Colonic mucosa (tissue), 4 donors: ENCODE measurements at regions not wholly inside any gene's neighbourhood (a gene's known extent, or its start where the extent isn't known, plus 50 kb on each side); places are given as distances from the start of the nearest gene placed in this dataset.

Experiments
- DNase-seq: peaks from one replicate; pipeline ENCODE4 v3.0.0-alpha.2; 2020
- H3K27ac ChIP-seq: fragments of 200-600 bp; one replicate; pipeline ENCODE4 v1.8.0; 2021
- H3K27me3 ChIP-seq: fragments of 200-600 bp; one replicate; pipeline ENCODE4 v1.8.0; 2021
- H3K36me3 ChIP-seq: fragments of 200-600 bp; one replicate; pipeline ENCODE4 v1.8.0; 2021
- H3K4me1 ChIP-seq: fragments of 200-600 bp; one replicate; pipeline ENCODE4 v1.8.0; 2021; ENCODE audit warnings: mild to moderate bottlenecking
- H3K4me3 ChIP-seq: fragments of 200-600 bp; one replicate; pipeline ENCODE4 v1.8.0; 2021
- H3K9ac ChIP-seq, 2 donors: one replicate each; pipeline ENCODE4 v1.7.0; 2013; ENCODE audit warnings: control low read depth in 2 of 2, low read depth in 2 of 2, low read length in 2 of 2
- H3K9me3 ChIP-seq: fragments of 200-600 bp; one replicate; pipeline ENCODE4 v1.8.0; 2021
- CTCF ChIP-seq: fragments of 200-600 bp; IDR thresholded peaks from one replicate; pipeline ENCODE4 v1.8.0; 2022; ENCODE audit warnings: antibody characterized with exemption, mild to moderate bottlenecking
- intact Hi-C: fragments of 100-400 bp; cut with DNase I; formaldehyde crosslinking; loops from one replicate; pipeline ENCODE4 v1.14.1; 2022
- donor health status: healthy.
- donor health status: DM: no; HTN: no; CAD: no.
- donor health status: DM: no; HTN: no; CAD: no.

GRCh38 chr18:78630356-78630755, 349.3 kb upstream of the SALL3 start:
- Histone ChIP-seq H3K9ac (no peak overlapping the region), H3K9me3 (no peaks in the 10 kb centered on the region)

GRCh38 chr18:78630981-78631510, 348.6 kb upstream of the SALL3 start:
- no peak overlapping the region for H3K4me3 ChIP-seq
- H3K27me3 ChIP-seq, result no peaks in the 10 kb centered on the region
- no peak for DNase-seq
- intact Hi-C loops, result no loop called here
- no peaks in the 10 kb centered on the region for H3K36me3 ChIP-seq
- no peak overlapping the region for H3K27ac ChIP-seq
- no peaks in the 10 kb centered on the region for H3K4me1 ChIP-seq
- no peaks in the 10 kb centered on the region for H3K9me3 ChIP-seq
- TF ChIP-seq CTCF, result no peak
- no peak overlapping the region for H3K9ac ChIP-seq

More at GRCh38 chr18:78630356-78630755, 349.3 kb upstream of the SALL3 start:
- Histone ChIP-seq H3K27me3 (no peaks in the 10 kb centered on the region), H3K4me3 (no peak overlapping the region), H3K36me3 (no peaks in the 10 kb centered on the region), H3K4me1 (no peaks in the 10 kb centered on the region), H3K27ac (no peak overlapping the region)
- no peak for DNase-seq
- intact Hi-C loops, result no loop called here
- TF ChIP-seq CTCF, result no peak

GRCh38 chr18:78632111-78632541, 347.5 kb upstream of the SALL3 start:
- DNase-seq, result no peak
- no peak for TF ChIP-seq CTCF
- H3K4me1 ChIP-seq, result no peaks in the 10 kb centered on the region

GRCh38 chr18:78634061-78634696, 345.4 kb upstream of the SALL3 start:
- Histone ChIP-seq H3K9me3 (no peaks in the 10 kb centered on the region), H3K4me1 (no peaks in the 10 kb centered on the region), H3K27ac (no peak overlapping the region), H3K4me3 (no peak overlapping the region), H3K27me3 (no peaks in the 10 kb centered on the region), H3K36me3 (no peaks in the 10 kb centered on the region), H3K9ac (no peak overlapping the region)
- DNase-seq, result no peak
- intact Hi-C loops, result no loop called here
- TF ChIP-seq CTCF, result no peak

More at GRCh38 chr18:78632111-78632541, 347.5 kb upstream of the SALL3 start:
- Histone ChIP-seq H3K9me3 (no peaks in the 10 kb centered on the region), H3K9ac (no peak overlapping the region), H3K36me3 (no peaks in the 10 kb centered on the region), H3K27ac (no peak overlapping the region), H3K4me3 (no peak overlapping the region), H3K27me3 (no peaks in the 10 kb centered on the region)
- intact Hi-C loops, result no loop called here

- Histone ChIP-seq H3K27ac (no peak overlapping the region), H3K27me3 (no peaks in the 10 kb centered on the region), H3K9ac (no peak overlapping the region), H3K36me3 (no peaks in the 10 kb centered on the region), H3K4me3 (no peak overlapping the region), H3K4me1 (no peaks in the 10 kb centered on the region), H3K9me3 (no peaks in the 10 kb centered on the region)
- intact Hi-C loops, result no loop called here
- DNase-seq, result no peak
- TF ChIP-seq CTCF, result no peak
Measured at GRCh38 chr18:78635093-78635800, 344.4 kb upstream of the SALL3 start.
